B cell (primary cell): ENCODE measurements at regions not wholly inside any gene's neighbourhood (a gene's known extent, or its start where the extent isn't known, plus 50 kb on each side); places are given as distances from the start of the nearest gene placed in this dataset.

ENCODE experiments used
- ATAC-seq: fragments of 200-7000 bp; cut with Tn5 transposase; one replicate; pipeline ENCODE4 v1.10.0; 2021; ENCODE audit warnings: low read depth, mild to moderate bottlenecking, moderate number of reproducible peaks, moderate library complexity
- CTCF ChIA-PET: fragments of 350-600 bp; sonication (Branson Sonifier 250); formaldehyde crosslinking; loops from one replicate; lab custom pipeline; 2021; ENCODE audit warnings: antibody characterized with exemption, inconsistent platforms; lab: Charles Lee
- POLR2A ChIA-PET: fragments of 350-600 bp; sonication (Branson Sonifier 250); formaldehyde crosslinking; loops from one replicate; lab custom pipeline; 2021; ENCODE audit warnings: antibody characterized with exemption; lab: Charles Lee
- DNase-seq: peaks from one replicate; pipeline ENCODE4 v3.0.0; 2013
- H2AFZ ChIP-seq: 2 replicates; pipeline ENCODE4 v1.6.1; 2012; ENCODE audit warnings: mild to moderate bottlenecking, low read depth, low read length; ENCODE audit not compliant: insufficient read depth, poor library complexity, severe bottlenecking
- H3K27ac ChIP-seq, 2 donors: 1 replicate in 1 of 2; 2 replicates in 1 of 2; pipeline ENCODE4 v1.5.1; 2012 to 2013; ENCODE audit warnings: low read length in 2 of 2, mild to moderate bottlenecking in 2 of 2, moderate library complexity in 1 of 2
- H3K27me3 ChIP-seq, 4 experiments: fragments of 200-600 bp in 1 of 4; sonication (generic) in 1 of 4; replicated peaks in 1 of 4; 1 replicate in 2 of 4; 2 replicates in 2 of 4; pipeline versions ENCODE4 v1.6.1 to v1.7.0; 2013 to 2016; ENCODE audit warnings: low read length in 3 of 4, mild to moderate bottlenecking in 2 of 4, mixed read lengths in 1 of 4, moderate library complexity in 1 of 4; ENCODE audit not compliant: insufficient read depth in 4 of 4, control insufficient read depth in 3 of 4; ENCODE audit errors: control extremely low read depth in 1 of 4
- H3K36me3 ChIP-seq, 2 experiments: replicated peaks in 1 of 2; 1 replicate in 1 of 2; 2 replicates in 1 of 2; pipeline versions ENCODE4 v1.6.1 to v1.7.1; 2013; ENCODE audit warnings: low read length in 1 of 2; ENCODE audit not compliant: insufficient read depth in 2 of 2, control insufficient read depth in 1 of 2; ENCODE audit errors: control extremely low read depth in 1 of 2, extremely low read depth in 1 of 2
- H3K4me1 ChIP-seq, 2 donors: fragments of 200-600 bp in 1 of 2; sonication (generic) in 1 of 2; 1 replicate in 1 of 2; 2 replicates in 1 of 2; pipeline versions ENCODE4 v1.5.1 to v1.6.1; 2013 to 2017; ENCODE audit warnings: low read length in 2 of 2; ENCODE audit not compliant: control insufficient read depth in 2 of 2, insufficient read depth in 2 of 2
- H3K4me2 ChIP-seq: replicated peaks from 2 replicates; pipeline ENCODE3; 2012; ENCODE audit warnings: mild to moderate bottlenecking, low read depth, low read length; ENCODE audit not compliant: poor library complexity, severe bottlenecking
- H3K4me3 ChIP-seq, 5 experiments: fragments of 200-600 bp in 1 of 5; sonication (generic) in 1 of 5; 1 replicate in 3 of 5; 2 replicates in 2 of 5; pipeline versions ENCODE4 v1.5.1 to v1.7.0; 2011 to 2016; ENCODE audit warnings: low read length in 4 of 5, mild to moderate bottlenecking in 4 of 5, low read depth in 2 of 5, control low read depth in 1 of 5, moderate library complexity in 1 of 5; ENCODE audit not compliant: insufficient read depth in 1 of 5; ENCODE audit errors: control extremely low read depth in 1 of 5, extremely low read depth in 1 of 5
- H3K79me2 ChIP-seq: fragments of 200-600 bp; sonication (generic); one replicate; pipeline ENCODE4 v1.6.0; 2016; ENCODE audit warnings: low read length; ENCODE audit not compliant: control insufficient read depth, insufficient read depth
- H3K9ac ChIP-seq: fragments of 200-600 bp; sonication (generic); 2 replicates; pipeline ENCODE4 v1.6.1; 2017; ENCODE audit warnings: mild to moderate bottlenecking, low read length, moderate library complexity
- H3K9me3 ChIP-seq, 3 donors: one replicate each; pipeline versions ENCODE4 v1.6.1 to v1.7.1; 2013; ENCODE audit warnings: low read length in 2 of 3; ENCODE audit not compliant: control insufficient read depth in 2 of 3, insufficient read depth in 1 of 3; ENCODE audit errors: control extremely low read depth in 1 of 3
- H4K20me1 ChIP-seq: 2 replicates; pipeline ENCODE4 v1.6.0; 2012; ENCODE audit warnings: mild to moderate bottlenecking, low read length; ENCODE audit not compliant: insufficient read depth, control insufficient read depth, poor library complexity, severe bottlenecking
- H3K27ac Mint-ChIP-seq: one replicate; pipeline ENCODE4 v1.8.0; 2021; ENCODE audit warnings: mixed read lengths
- H3K27me3 Mint-ChIP-seq: one replicate; pipeline ENCODE4 v1.8.0; 2021; ENCODE audit warnings: mixed read lengths
- H3K4me1 Mint-ChIP-seq: one replicate; pipeline ENCODE4 v1.8.0; 2021; ENCODE audit warnings: mixed read lengths
- H3K4me3 Mint-ChIP-seq: one replicate; pipeline ENCODE4 v1.8.0; 2021; ENCODE audit warnings: mixed read lengths
- H3K9me3 Mint-ChIP-seq: one replicate; pipeline ENCODE4 v1.8.0; 2022; ENCODE audit warnings: mixed read lengths; ENCODE audit not compliant: insufficient read depth
- EZH2 ChIP-seq: IDR thresholded peaks from 2 replicates; pipeline ENCODE4 v1.6.1; 2012; ENCODE audit warnings: borderline replicate concordance, low read depth, mild to moderate bottlenecking, moderate library complexity, low read length; ENCODE audit not compliant: insufficient read depth, poor library complexity, severe bottlenecking
- WGBS: methylation state at CpG from one replicate; pipeline ENCODE4 v1.1.5; 2013; ENCODE audit warnings: missing lambda C conversion rate; ENCODE audit not compliant: insufficient coverage; 5-methylcytosine and 5-hydroxymethylcytosine counted together
- intact Hi-C: fragments of 100-400 bp; cut with micrococcal nuclease; formaldehyde crosslinking; loops from one replicate; pipeline ENCODE4 v1.10.0; 2022
- TF ChIP-seq, protein P1 (sequence below): fragments of 200-600 bp; IDR thresholded peaks from one replicate; pipeline ENCODE4 v1.8.0; 2022; ENCODE audit warnings: antibody characterized with exemption, mild to moderate bottlenecking

DNA sequence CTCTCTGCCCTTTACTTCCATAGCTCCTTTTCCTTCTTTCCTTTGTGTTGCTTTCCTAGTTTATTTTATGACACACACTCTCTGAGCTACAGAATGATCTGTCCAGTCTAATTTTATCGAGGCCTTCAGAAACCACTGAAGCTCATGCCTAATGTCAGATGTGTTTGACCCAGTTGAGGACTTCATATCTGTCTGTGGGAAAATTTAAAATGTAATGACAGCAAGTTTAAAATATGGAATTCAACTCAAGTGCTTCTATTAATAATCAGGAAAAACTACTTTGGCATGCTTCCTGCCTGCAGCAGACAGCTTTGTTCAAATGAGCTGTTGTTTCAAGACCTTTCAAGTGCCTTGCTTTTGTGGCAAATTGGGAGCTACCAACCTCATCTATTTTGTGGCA, 261.8 kb upstream of the MTNR1B start:
- Mint-ChIP-seq H3K27me3 (no peaks in the 10 kb centered on the region), H3K4me1 (no peaks in the 10 kb centered on the region), H3K27ac (no peak overlapping the region), H3K9me3 (peaks cover 5% of the 10 kb centered on the region), H3K4me3 (no peak overlapping the region)
- H3K9ac ChIP-seq = no peak overlapping the region
- DNase-seq (no peak), ATAC-seq (no peak)
- no peaks in the 10 kb centered on the region for H3K36me3 ChIP-seq
- no peaks in the 10 kb centered on the region for H4K20me1 ChIP-seq
- no peak overlapping the region for H3K4me2 ChIP-seq
- no peaks in the 10 kb centered on the region for H3K9me3 ChIP-seq
- TF ChIP-seq EZH2 = no peak
- TF ChIP-seq, protein P1, sequence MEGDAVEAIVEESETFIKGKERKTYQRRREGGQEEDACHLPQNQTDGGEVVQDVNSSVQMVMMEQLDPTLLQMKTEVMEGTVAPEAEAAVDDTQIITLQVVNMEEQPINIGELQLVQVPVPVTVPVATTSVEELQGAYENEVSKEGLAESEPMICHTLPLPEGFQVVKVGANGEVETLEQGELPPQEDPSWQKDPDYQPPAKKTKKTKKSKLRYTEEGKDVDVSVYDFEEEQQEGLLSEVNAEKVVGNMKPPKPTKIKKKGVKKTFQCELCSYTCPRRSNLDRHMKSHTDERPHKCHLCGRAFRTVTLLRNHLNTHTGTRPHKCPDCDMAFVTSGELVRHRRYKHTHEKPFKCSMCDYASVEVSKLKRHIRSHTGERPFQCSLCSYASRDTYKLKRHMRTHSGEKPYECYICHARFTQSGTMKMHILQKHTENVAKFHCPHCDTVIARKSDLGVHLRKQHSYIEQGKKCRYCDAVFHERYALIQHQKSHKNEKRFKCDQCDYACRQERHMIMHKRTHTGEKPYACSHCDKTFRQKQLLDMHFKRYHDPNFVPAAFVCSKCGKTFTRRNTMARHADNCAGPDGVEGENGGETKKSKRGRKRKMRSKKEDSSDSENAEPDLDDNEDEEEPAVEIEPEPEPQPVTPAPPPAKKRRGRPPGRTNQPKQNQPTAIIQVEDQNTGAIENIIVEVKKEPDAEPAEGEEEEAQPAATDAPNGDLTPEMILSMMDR = no peak
- CTCF ChIA-PET = no interaction called here
- no peak overlapping the region for H2AFZ ChIP-seq
- no peaks in the 10 kb centered on the region for H3K4me1 ChIP-seq
- H3K27me3 ChIP-seq = no peaks in the 10 kb centered on the region
- no peak overlapping the region for H3K4me3 ChIP-seq
- H3K27ac ChIP-seq = no peak overlapping the region
- intact Hi-C loops = no loop called here
- no peaks in the 10 kb centered on the region for H3K79me2 ChIP-seq
- WGBS = no CpG with 5 or more reads among the region's 1 CpG
- POLR2A ChIA-PET = no interaction called here

DNA sequence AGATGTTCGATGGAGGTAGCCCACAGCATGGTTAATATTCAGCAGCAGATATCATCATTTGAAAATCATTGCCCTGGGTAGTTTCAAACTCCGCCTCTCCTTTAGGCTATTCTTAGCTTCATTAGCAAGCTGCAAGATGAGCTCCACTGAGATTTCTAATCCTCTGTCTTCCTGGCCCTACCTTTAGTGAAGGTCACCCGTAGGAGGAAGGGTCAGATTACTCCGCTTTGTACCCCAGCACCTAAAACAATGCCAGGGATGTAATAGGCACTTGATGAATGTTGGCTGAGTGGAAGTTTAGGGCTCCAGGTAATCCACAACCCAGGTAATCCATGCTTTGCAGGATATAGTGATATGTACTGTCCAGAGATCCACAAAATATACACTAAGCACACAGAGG, 260.1 kb upstream of the MTNR1B start:
- Histone ChIP-seq H2AFZ (no peak overlapping the region), H3K4me1 (no peaks in the 10 kb centered on the region), H3K27me3 (no peaks in the 10 kb centered on the region), H3K9me3 (no peaks in the 10 kb centered on the region), H4K20me1 (no peaks in the 10 kb centered on the region), H3K79me2 (no peaks in the 10 kb centered on the region), H3K9ac (no peak overlapping the region), H3K4me3 (no peak overlapping the region), H3K27ac (no peak overlapping the region), H3K36me3 (no peaks in the 10 kb centered on the region), H3K4me2 (no peak overlapping the region)
- no peak overlapping the region for H3K4me3 Mint-ChIP-seq
- DNase-seq (no peak), ATAC-seq (no peak)
- intact Hi-C loops = no loop called here
- no peak for TF ChIP-seq EZH2
- TF ChIP-seq, protein P1 = no peak
- H3K4me1 Mint-ChIP-seq = no peaks in the 10 kb centered on the region
- no peaks in the 10 kb centered on the region for H3K27me3 Mint-ChIP-seq
- no CpG with 5 or more reads among the region's 4 CpGs for WGBS
- ChIA-PET POLR2A (no interaction called here), CTCF (no interaction called here)
- H3K9me3 Mint-ChIP-seq = peaks cover 5% of the 10 kb centered on the region
- H3K27ac Mint-ChIP-seq = no peak overlapping the region
